ENCODE measurements at regions not wholly inside any gene's neighbourhood (a gene's known extent, or its start where the extent isn't known, plus 50 kb on each side); places are given as distances from the start of the nearest gene placed in this dataset.

DNA sequence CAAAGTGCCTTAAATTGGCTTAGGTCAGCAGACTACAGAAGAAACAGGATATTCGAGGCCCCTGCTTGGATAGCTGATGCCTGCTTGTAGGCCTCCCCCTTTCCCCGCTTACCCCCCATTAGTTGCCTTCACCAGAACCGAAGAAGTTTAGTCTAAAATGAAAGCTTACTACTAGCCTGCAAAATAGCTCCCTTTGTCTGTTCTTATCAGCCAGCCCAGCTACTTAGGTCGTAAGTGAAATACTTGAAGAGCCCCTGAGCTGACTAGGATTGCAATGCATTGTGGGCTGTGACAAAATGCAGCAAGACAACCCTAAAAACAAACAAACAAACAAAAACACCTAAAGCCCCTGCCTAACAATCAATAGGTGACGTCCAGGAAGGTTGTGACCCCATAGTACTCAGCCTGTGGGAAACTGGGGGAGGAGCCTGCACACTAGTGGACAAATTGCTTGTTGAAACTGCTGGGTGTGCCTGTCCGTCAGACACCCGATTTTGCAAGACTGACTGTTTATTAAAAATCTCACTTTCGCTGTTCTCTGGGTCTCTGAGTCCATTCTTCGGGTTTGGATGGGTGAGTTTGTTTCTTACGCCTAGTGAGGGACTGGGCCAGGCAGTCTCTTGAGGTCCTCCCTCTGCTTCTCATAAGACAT, 105.0 kb upstream of the DUSP22 start:
- Histone ChIP-seq H4K20me1 (ENCODE audit: insufficient read depth) (no peaks in the 10 kb centered on the region), H3K79me2 (ENCODE audit: insufficient read depth, low read depth) (no peaks in the 10 kb centered on the region), H3K27me3 (ENCODE audit: insufficient read depth, low read depth) (no peaks in the 10 kb centered on the region), H3K4me3 (IDR thresholded peaks at IDR 0.05; ENCODE audit: insufficient read depth, low read depth, low read length) (no peak overlapping the region), H3K4me2 (peak overlapping the region; percentile 52; the same call in 1 of the 2 replicates), H3K9ac (peak overlapping the region; percentile 26; the same call in 1 of the 2 replicates), H3K27ac (peak overlapping the region; percentile 55; the same call in 1 of the 2 replicates), H3K4me1 (ENCODE audit: low read depth, poor library complexity, severe bottlenecking) (peaks cover 86% of the 10 kb centered on the region), H2AFZ (ENCODE audit: low read depth) (peak overlapping the region; percentile 32; the same call in 1 of the 2 replicates), H3K36me3 (ENCODE audit: insufficient read depth) (no peaks in the 10 kb centered on the region)
- TF ChIP-seq, protein P1, sequence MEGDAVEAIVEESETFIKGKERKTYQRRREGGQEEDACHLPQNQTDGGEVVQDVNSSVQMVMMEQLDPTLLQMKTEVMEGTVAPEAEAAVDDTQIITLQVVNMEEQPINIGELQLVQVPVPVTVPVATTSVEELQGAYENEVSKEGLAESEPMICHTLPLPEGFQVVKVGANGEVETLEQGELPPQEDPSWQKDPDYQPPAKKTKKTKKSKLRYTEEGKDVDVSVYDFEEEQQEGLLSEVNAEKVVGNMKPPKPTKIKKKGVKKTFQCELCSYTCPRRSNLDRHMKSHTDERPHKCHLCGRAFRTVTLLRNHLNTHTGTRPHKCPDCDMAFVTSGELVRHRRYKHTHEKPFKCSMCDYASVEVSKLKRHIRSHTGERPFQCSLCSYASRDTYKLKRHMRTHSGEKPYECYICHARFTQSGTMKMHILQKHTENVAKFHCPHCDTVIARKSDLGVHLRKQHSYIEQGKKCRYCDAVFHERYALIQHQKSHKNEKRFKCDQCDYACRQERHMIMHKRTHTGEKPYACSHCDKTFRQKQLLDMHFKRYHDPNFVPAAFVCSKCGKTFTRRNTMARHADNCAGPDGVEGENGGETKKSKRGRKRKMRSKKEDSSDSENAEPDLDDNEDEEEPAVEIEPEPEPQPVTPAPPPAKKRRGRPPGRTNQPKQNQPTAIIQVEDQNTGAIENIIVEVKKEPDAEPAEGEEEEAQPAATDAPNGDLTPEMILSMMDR (conservative IDR thresholded peaks at IDR 0.05; ENCODE audit: low read depth, low read length): no peak

DNA sequence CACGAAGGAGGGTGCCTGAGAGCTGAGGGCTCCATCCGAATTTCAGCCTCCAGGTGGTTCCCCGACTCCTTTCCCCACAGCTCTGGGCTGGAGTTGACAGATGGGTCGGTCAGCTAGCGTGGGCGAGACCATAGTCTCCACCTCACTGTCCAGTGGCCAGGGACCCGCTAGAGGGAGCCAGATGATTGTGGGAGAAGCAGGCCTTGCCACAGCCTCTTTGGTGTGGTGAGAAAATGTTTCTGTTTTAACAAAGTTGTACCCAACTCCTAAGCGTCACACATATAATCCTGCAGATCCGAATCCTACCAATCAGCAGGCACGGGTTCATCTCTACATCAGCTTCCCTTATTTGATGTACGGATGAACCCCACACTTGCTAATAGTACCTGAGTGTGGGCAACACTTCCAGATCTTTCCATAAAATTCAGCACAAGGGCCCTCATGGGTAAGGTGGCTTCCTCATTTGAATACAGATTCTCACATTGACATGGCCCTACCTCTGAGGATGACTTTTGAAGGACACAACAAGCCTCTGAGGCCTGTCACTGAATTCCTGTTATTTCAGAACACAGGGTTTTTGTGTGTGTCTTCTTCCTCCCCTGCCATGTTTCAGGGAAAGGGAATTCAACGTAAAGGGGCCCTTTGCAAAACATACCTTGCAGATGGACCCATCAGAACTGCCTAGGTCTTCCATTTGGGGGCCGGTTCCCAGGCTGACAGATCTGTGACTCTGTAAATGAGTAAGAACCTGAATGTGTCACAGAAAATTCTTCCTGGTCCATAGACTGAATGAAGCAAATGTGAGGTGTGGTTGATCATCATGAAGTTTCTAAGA, 103.2 kb upstream of the DUSP22 start:
- TF ChIP-seq, protein P1 (conservative IDR thresholded peaks at IDR 0.05; ENCODE audit: low read depth, low read length): peak; percentile 90
- no peak overlapping the region; the same call in 1 of the 2 replicates for H3K9ac ChIP-seq
- no peaks in the 10 kb centered on the region for H3K79me2 ChIP-seq (ENCODE audit: insufficient read depth, low read depth)
- H2AFZ ChIP-seq (ENCODE audit: low read depth): peak overlapping the region; percentile 27; the same call in 1 of the 2 replicates
- peak overlapping the region; percentile 66 for H3K4me2 ChIP-seq
- H3K27ac ChIP-seq: peak overlapping the region; percentile 21; the same call in 1 of the 2 replicates
- peaks cover 74% of the 10 kb centered on the region for H3K4me1 ChIP-seq (ENCODE audit: low read depth, poor library complexity, severe bottlenecking)
- no peaks in the 10 kb centered on the region for H3K27me3 ChIP-seq (ENCODE audit: insufficient read depth, low read depth)
- H3K36me3 ChIP-seq (ENCODE audit: insufficient read depth): no peaks in the 10 kb centered on the region
- no peak overlapping the region for H3K4me3 ChIP-seq (IDR thresholded peaks at IDR 0.05; ENCODE audit: insufficient read depth, low read depth, low read length)
- no peaks in the 10 kb centered on the region for H4K20me1 ChIP-seq (ENCODE audit: insufficient read depth)

DNA sequence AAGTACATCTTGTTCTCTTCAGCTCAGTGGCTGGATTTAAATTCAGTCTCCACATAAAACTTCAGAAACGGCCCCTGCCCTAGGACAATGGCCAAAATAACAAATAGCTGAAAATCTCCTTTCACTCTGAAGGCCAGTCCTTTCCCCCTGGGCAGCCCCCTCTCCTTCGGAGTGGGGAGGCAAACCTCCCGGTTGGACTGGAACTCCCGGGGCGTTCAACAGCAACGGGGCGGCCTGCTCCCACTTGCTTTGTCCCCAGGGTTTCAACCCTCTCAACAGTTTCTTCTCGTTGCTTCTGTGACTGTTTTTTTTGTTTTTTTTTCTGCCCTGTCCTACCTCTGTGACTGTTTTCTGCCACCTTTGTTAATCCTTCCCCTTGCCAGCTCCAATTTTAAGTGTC, 102.6 kb upstream of the DUSP22 start:
- H3K9ac ChIP-seq: no peak overlapping the region
- H3K36me3 ChIP-seq (ENCODE audit: insufficient read depth): no peaks in the 10 kb centered on the region
- TF ChIP-seq, protein P1 (conservative IDR thresholded peaks at IDR 0.05; ENCODE audit: low read depth, low read length): no peak
- H3K27ac ChIP-seq: no peak overlapping the region
- no peaks in the 10 kb centered on the region for H3K27me3 ChIP-seq (ENCODE audit: insufficient read depth, low read depth)
- H4K20me1 ChIP-seq (ENCODE audit: insufficient read depth): no peaks in the 10 kb centered on the region
- H3K4me1 ChIP-seq (ENCODE audit: low read depth, poor library complexity, severe bottlenecking): peaks cover 68% of the 10 kb centered on the region
- no peaks in the 10 kb centered on the region for H3K79me2 ChIP-seq (ENCODE audit: insufficient read depth, low read depth)
- no peak overlapping the region for H3K4me3 ChIP-seq (IDR thresholded peaks at IDR 0.05; ENCODE audit: insufficient read depth, low read depth, low read length)
- no peak overlapping the region for H3K4me2 ChIP-seq
- no peak overlapping the region for H2AFZ ChIP-seq (ENCODE audit: low read depth)

DNA sequence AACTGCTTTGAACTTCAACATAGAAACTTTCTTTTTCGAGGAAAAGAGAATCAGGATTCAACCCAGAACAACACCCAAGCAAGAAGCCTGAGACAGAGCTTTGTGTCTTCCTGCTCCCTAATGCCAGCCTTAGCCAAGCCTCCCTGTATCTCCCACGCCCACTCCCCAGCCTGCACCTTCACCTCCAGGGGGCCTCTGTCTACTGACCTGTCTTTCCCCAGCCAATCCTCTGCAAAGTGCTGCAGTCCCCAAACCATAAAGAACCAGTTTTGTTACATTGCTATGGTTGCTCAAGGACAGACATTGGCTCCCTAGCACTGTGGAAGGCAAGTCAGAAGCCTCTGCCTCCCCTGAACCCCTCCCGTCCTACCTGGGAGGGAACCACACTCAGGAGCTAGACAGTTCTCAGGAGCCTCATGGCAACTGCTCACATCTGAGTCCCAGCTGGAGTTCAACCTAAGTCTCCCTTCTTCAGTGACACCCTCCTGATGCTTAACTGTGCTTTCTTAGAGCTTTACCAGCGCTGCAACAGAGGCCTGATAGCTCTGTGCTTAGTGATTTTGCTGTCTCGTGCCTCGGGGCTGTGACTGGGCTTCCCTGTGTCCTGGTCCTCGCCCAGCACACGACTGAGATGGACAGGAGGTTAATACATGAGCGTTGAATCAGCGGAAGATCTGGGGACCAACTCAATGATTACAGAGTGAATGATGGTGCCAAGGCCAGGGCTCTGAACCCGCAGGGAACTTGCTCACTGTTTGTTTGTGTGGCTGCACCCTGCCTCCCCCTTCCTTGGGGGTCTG, 101.5 kb upstream of the DUSP22 start:
- Histone ChIP-seq H3K27me3 (ENCODE audit: insufficient read depth, low read depth) (no peaks in the 10 kb centered on the region), H3K27ac (no peak overlapping the region), H4K20me1 (ENCODE audit: insufficient read depth) (no peaks in the 10 kb centered on the region), H3K9ac (no peak overlapping the region), H3K4me2 (no peak overlapping the region; the same call in 1 of the 2 replicates), H3K4me1 (ENCODE audit: low read depth, poor library complexity, severe bottlenecking) (peaks cover 57% of the 10 kb centered on the region), H3K36me3 (ENCODE audit: insufficient read depth) (no peaks in the 10 kb centered on the region), H3K4me3 (IDR thresholded peaks at IDR 0.05; ENCODE audit: insufficient read depth, low read depth, low read length) (no peak overlapping the region), H3K79me2 (ENCODE audit: insufficient read depth, low read depth) (no peaks in the 10 kb centered on the region), H2AFZ (ENCODE audit: low read depth) (no peak overlapping the region)
- TF ChIP-seq, protein P1 (conservative IDR thresholded peaks at IDR 0.05; ENCODE audit: low read depth, low read length): peak; percentile 45; the same call in 1 of the 2 replicates
